ENCODE measurements at regions not wholly inside any gene's neighbourhood (a gene's known extent, or its start where the extent isn't known, plus 50 kb on each side); places are given as distances from the start of the nearest gene placed in this dataset.
"Not testable (repeated sequence)": the region's sequence is repeated elsewhere in the genome, so short reads cannot be mapped to it uniquely, and the experiment has no call there.

GRCh38 chr22:26964642-26965041, 307.3 kb downstream of the MIAT start:
- no peak for DNase-seq

- DNase-seq, result no peak
Measured at GRCh38 chr22:26967282-26967681, 309.9 kb downstream of the MIAT start.

- no peak for DNase-seq
Measured at GRCh38 chr22:26968859-26969523, 311.6 kb downstream of the MIAT start.

- DNase-seq, result no peak
Measured at GRCh38 chr22:26970809-26971394, 313.5 kb downstream of the MIAT start.

- DNase-seq, result no peak
Measured at GRCh38 chr22:26972286-26972685, 314.9 kb downstream of the MIAT start.

GRCh38 chr22:26972915-26973314, 315.5 kb downstream of the MIAT start:
- DNase-seq, result not testable (repeated sequence)

GRCh38 chr22:26974034-26974433, 316.6 kb downstream of the MIAT start:
- no peak for DNase-seq

GRCh38 chr22:26974914-26975803, 317.8 kb downstream of the MIAT start:
- no peak for DNase-seq

- DNase-seq, result no peak
Measured at GRCh38 chr22:26975865-26976264, 318.5 kb downstream of the MIAT start.

GRCh38 chr22:26977741-26978376, 320.5 kb downstream of the MIAT start:
- no peak for DNase-seq

GRCh38 chr22:26979294-26979693, 321.9 kb downstream of the MIAT start:
- no peak for DNase-seq

GRCh38 chr22:26981111-26981510, 323.7 kb downstream of the MIAT start:
- no peak for DNase-seq

GRCh38 chr22:26981541-26981940, 324.2 kb downstream of the MIAT start:
- DNase-seq, result no peak

GRCh38 chr22:26983311-26983710, 325.9 kb downstream of the MIAT start:
- no peak for DNase-seq

- no peak for DNase-seq
Measured at GRCh38 chr22:26985206-26985605, 327.8 kb downstream of the MIAT start.

- DNase-seq, result no peak
Measured at GRCh38 chr22:26985931-26986782, 328.8 kb downstream of the MIAT start.

- DNase-seq, result no peak
Measured at GRCh38 chr22:26986884-26987283, 329.5 kb downstream of the MIAT start.

- DNase-seq, result no peak
Measured at GRCh38 chr22:26990503-26991189, 333.3 kb downstream of the MIAT start.

- no peak for DNase-seq
Measured at GRCh38 chr22:26992556-26992955, 335.2 kb downstream of the MIAT start.

GRCh38 chr22:26993886-26994285, 336.5 kb downstream of the MIAT start:
- DNase-seq, result no peak

Data from nucleus accumbens (tissue), 56 donors.